K562 (cell line): ENCODE measurements at regions not wholly inside any gene's neighbourhood (a gene's known extent, or its start where the extent isn't known, plus 50 kb on each side); places are given as distances from the start of the nearest gene placed in this dataset.

ENCODE experiments used
- NR2C2 ChIP-seq, 2 experiments: fragments of 200-800 bp in 1 of 2; sonication (Bioruptor generic) in 1 of 2; sonication (generic) in 1 of 2; formaldehyde crosslinking in 1 of 2; IDR thresholded peaks; 2 replicates each; pipeline versions ENCODE4 v1.6.1 to v1.8.0; 2016 to 2022; ENCODE audit warnings: mild to moderate bottlenecking in 1 of 2, missing compliant biosample characterization in 1 of 2, missing genetic modification characterization in 1 of 2, missing genetic modification reagents in 1 of 2
- SOX6 ChIP-seq: fragments of 450-650 bp; IDR thresholded peaks from 2 replicates; pipeline ENCODE4 v1.6.1; 2014; ENCODE audit warnings: mild to moderate bottlenecking
- SRF ChIP-seq, 2 experiments: fragments of 250-450, 450-650 bp in 1 of 2; sonication (Bioruptor Pico) in 1 of 2; sonication (generic) in 1 of 2; formaldehyde crosslinking; IDR thresholded peaks; 2 replicates each; pipeline versions ENCODE4 v1.5.0 to v1.5.1; 2020 to 2022; ENCODE audit warnings: mild to moderate bottlenecking in 1 of 2, missing genetic modification reagents in 1 of 2
- STAT5A ChIP-seq: IDR thresholded peaks from 2 replicates; pipeline ENCODE4 v1.6.1; 2012; ENCODE audit warnings: low read length, inconsistent platforms, borderline replicate concordance
- TRIM25 ChIP-seq: fragments of 450-650 bp; IDR thresholded peaks from 2 replicates; pipeline ENCODE4 v1.7.0; 2016; ENCODE audit warnings: borderline replicate concordance
- ZKSCAN3 ChIP-seq: fragments of 250-450 bp; sonication (Bioruptor Pico); IDR thresholded peaks from 2 replicates; pipeline ENCODE4 v1.4.0; 2020

- TF ChIP-seq ZKSCAN3 (CRISPR knock-in tag) (no peak), STAT5A (no peak), SRF (CRISPR knock-in tag; IDR thresholded peaks at IDR 0.05) (no peak), TRIM25 (no peak), NR2C2 (CRISPR knock-in tag; IDR thresholded peaks at IDR 0.05) (no peak), NR2C2 (tag; IDR thresholded peaks at IDR 0.05) (no peak), SOX6 (no peak)
These were observed 94.5 kb upstream of the PARP11 start for GRCh38 chr12:3967556-3968160.
